GM19455 (cell line): ENCODE measurements at regions not wholly inside any gene's neighbourhood (a gene's known extent, or its start where the extent isn't known, plus 50 kb on each side); places are given as distances from the start of the nearest gene placed in this dataset.
A peak's percentile ranks its signal among the peaks of the same experiment; 100 is the strongest.

Experiments
- ATAC-seq: cut with Tn5 transposase; IDR thresholded peaks from one replicate; pipeline ENCODE4 v1.9.1; 2021; ENCODE audit not compliant: unreplicated experiment

- no peak for ATAC-seq
Measured at GRCh38 chr20:57071954-57072583, 194.4 kb downstream of the BMP7 start.

DNA sequence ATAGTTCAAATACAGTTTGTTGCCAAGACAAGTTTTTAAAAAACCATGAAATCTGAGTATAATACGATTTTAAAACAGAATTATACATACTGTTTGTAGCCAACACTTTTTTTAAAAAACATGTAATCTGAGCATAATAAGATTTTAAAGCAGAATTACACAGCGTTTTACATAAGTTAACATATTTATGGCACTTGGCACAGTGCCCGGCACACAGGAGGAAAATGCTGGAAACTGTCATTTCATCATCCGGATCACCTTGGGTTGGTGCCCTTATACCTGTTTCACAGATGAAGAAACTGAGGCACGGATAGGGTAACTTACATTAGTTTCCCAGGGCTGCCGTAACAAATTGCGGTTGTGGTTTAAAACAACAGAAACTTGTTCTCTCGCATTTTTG is 193.0 kb downstream of the BMP7 start:
- no peak for ATAC-seq

GRCh38 chr20:57074386-57074785 is 192.1 kb downstream of the BMP7 start:
- ATAC-seq, result no peak

DNA sequence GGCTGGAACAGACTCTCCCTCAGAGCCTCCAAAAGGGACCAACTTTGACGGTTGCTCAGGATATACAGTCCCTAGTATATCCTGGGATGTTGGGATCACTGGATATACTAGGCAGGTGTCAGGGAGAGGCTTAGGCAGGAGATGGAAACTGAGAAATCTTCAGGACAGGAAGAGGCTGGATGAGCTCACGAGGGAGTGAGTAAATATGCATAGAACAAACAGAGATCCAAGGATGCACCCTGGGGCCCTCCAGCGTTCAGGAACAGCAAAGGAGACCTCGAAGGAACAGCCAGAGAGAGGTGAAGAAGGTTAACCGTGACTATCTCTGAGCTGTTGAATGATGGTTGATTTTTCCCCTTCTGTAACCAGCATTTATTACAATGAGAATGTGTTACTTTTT is 191.3 kb downstream of the BMP7 start:
- no peak for ATAC-seq

DNA sequence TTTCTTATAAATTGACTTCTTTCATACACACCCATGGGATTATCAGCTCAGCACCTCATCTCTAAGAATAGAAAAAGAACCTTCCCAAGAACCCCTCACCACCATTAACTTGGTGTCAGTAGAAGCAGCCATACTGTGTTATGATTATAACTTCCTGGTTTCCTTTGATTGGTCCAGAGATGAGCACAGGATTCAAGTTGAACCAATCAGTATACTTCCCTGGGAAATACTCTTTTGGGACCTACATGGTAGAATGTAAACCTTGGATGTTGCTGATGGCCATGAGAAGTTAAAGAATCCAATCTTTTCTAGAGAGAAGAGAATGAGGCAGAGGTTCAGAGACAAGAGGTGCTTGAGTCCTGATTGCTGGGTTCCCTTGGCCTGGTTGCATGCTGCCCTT is 190.8 kb downstream of the BMP7 start:
- no peak for ATAC-seq

DNA sequence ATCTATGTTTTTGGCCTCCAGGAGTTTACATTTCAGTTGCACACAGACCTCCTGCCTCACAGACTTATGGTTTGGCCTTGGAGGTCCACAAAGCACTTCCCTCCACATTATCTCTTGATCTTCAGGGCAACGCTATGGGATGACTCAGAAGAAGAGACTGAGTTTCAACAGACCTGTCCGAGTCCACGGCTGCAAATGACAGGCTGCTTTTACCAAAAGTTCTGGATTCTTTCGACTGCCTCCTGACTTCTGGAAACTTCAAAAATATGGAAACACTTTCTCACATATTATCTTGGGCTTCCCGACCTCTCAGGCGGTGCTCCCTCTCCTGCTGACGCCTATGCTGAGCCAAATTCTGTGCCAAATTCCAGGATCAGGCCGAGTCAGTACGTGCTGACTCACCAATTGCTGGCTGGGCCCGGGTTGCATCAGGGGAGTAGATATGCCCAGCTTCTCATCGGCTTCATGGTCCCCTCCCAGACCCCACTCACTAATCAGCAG is 190.2 kb downstream of the BMP7 start:
- no peak for ATAC-seq

GRCh38 chr20:57076951-57077350 is 189.5 kb downstream of the BMP7 start:
- no peak for ATAC-seq

DNA sequence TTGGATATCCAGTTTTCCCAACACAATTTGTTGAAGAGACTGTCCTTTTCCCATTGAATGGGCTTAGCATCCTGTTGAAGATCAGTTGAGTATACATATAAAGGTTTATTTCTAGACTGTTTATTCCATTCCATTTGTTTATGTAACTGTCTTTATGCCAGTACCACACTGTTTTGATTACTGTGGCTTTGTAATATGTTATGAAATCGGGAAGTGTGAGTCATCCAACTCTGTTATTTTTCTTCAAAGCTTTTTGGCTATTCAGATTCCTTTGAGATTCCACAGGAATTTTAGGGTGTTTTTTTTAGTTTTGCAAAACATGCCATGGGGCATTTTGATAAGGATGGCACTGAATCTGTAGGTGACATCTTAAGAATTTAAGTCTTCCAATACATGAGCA is 188.3 kb downstream of the BMP7 start:
- no peak for ATAC-seq

- ATAC-seq, result no peak
Measured at GRCh38 chr20:57079031-57080005, 187.1 kb downstream of the BMP7 start.

- no peak for ATAC-seq
Measured at GRCh38 chr20:57080796-57081195, 185.6 kb downstream of the BMP7 start.

- no peak for ATAC-seq
Measured at GRCh38 chr20:57082357-57082945, 184.0 kb downstream of the BMP7 start.

- no peak for ATAC-seq
Measured at GRCh38 chr20:57083072-57083471, 183.4 kb downstream of the BMP7 start.

- no peak for ATAC-seq
Measured at GRCh38 chr20:57086066-57086465, 180.4 kb downstream of the BMP7 start.

DNA sequence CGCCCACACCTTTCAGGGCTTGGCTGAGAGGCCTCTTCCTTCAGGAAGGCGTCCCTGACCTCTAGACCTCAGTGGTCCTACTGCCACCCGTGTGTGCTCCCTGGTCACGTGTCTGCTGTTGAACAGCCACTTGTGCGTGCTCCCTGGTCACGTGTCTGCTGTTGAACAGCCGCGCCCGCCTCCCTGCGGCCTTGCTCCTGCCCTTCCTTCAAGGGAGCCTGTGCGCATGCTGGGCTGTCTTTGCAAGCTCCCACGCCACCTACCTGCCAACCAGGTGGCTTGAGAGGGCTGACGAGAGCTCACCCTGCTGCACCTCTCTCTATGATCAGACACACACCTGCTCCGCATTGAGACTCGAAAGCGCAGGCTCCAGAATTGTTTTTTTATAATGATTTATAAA is 179.3 kb downstream of the BMP7 start:
- ATAC-seq, result no peak

- no peak for ATAC-seq
Measured at GRCh38 chr20:57087705-57088104, 178.7 kb downstream of the BMP7 start.

DNA sequence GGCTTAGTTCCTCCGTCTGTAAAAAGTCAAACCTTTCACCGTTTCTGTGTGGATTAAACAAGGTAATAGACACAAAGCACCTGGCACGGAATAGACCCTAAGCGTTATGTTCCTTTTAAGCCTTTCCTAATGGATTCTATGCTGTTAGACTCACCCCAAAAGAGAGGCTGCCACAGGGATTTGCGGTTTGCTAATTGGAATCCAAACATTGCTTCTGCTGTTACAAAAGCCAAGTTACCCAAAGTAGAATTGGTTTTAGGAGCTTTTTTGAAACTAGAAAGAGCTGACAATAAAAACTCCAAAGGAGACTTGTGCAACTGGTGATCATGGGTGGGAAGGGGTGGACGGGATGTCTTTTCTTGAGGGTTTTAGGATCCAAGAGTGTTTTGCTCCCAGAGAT is 178.0 kb downstream of the BMP7 start:
- no peak for ATAC-seq

GRCh38 chr20:57089699-57090144 is 176.7 kb downstream of the BMP7 start:
- ATAC-seq, result peak; percentile 53

- no peak for ATAC-seq
Measured at GRCh38 chr20:57090590-57091560, 175.6 kb downstream of the BMP7 start.

DNA sequence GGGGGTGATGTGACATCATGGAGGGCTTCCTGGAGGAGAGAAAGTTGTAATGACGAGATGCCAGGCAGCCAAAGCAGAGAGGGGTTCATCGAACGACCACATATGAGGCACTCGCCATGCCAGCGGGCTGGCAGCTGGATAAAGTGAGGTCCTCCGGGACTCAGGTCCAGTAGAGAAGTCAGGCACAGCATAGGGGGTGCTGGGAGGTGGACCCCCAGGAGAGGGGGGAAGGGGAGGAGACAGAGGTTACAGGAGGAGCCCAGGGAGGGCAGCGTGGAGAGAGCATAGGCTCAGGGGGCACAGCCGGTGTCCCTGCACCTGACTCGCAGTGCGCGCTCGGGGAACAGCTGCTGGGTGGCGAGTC is 174.7 kb downstream of the BMP7 start:
- no peak for ATAC-seq

DNA sequence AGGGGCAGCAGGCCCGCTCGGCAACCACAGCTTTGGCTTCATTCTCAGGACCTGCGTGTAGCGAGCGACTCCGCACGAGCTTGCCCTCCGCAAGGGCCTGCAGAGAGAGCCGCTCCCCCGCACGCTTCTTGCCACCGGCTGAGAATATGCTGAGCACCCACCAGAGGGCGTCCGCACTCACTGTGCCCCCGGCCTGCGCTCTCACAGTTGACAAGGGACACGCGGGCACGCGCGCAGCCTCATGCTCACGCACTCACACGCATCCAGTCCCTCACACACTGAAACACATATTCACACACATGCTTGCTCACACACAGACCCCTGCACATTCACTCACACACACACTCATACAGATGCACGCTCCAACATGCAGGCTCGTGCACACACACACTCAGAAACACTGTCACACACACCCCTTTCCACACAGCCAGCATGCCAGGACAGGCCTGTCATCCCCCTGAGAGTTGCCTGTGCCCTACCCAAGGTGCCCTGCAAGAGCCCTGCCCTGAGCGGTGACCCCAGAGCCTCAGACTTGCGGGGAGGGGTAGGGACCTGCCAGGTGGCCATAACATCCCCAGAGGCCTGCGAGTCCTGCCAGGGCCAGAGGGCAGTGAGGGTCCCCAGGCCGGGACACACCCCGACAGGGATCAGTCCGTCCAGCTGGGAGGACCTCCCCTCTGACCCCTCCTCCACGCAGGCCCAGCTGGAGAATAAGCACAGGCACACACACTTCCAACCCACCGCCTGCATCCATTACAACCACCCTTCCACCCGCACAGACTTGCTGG is 174.1 kb downstream of the BMP7 start:
- ATAC-seq, result no peak
